H9 (cell line): ENCODE measurements at regions not wholly inside any gene's neighbourhood (a gene's known extent, or its start where the extent isn't known, plus 50 kb on each side); places are given as distances from the start of the nearest gene placed in this dataset.
A peak's percentile ranks its signal among the peaks of the same experiment; 100 is the strongest.

ENCODE experiments used
- DNase-seq: peaks from one replicate; pipeline ENCODE4 v3.0.0-alpha.2; 2017
- H2AFZ ChIP-seq: one replicate; pipeline ENCODE4 v1.6.1; 2013; ENCODE audit warnings: mild to moderate bottlenecking, low read length, control low read depth, moderate library complexity
- H2AK5ac ChIP-seq: 2 replicates; pipeline ENCODE4 v1.6.1; 2013; ENCODE audit warnings: low read length, control low read depth, mixed read lengths; ENCODE audit not compliant: insufficient read length
- H2BK120ac ChIP-seq: one replicate; pipeline ENCODE4 v1.6.1; 2013; ENCODE audit warnings: low read depth, mild to moderate bottlenecking, low read length, control low read depth, inconsistent platforms; ENCODE audit not compliant: poor library complexity, severe bottlenecking
- H2BK12ac ChIP-seq: 2 replicates; pipeline ENCODE4 v1.6.1; 2013; ENCODE audit warnings: low read length, control low read depth, mixed read lengths, low read depth; ENCODE audit not compliant: insufficient read length
- H2BK15ac ChIP-seq: 2 replicates; pipeline ENCODE4 v1.6.1; 2013; ENCODE audit warnings: low read depth, low read length, control low read depth
- H2BK20ac ChIP-seq: one replicate; pipeline ENCODE4 v1.6.1; 2013; ENCODE audit warnings: low read depth, mild to moderate bottlenecking, low read length, control low read depth, inconsistent platforms; ENCODE audit not compliant: poor library complexity, severe bottlenecking
- H2BK5ac ChIP-seq: 2 replicates; pipeline ENCODE4 v1.6.1; 2013; ENCODE audit warnings: low read length, control low read depth, mixed read lengths; ENCODE audit not compliant: insufficient read length
- H3K14ac ChIP-seq: 2 replicates; pipeline ENCODE4 v1.6.1; 2013; ENCODE audit warnings: low read length, control low read depth; ENCODE audit not compliant: insufficient read depth
- H3K18ac ChIP-seq: 2 replicates; pipeline ENCODE4 v1.6.1; 2013; ENCODE audit warnings: low read depth, mild to moderate bottlenecking, mixed read lengths, low read length, control low read depth; ENCODE audit not compliant: insufficient read length
- H3K23ac ChIP-seq: 2 replicates; pipeline ENCODE4 v1.6.1; 2013; ENCODE audit warnings: low read length, control low read depth, mixed read lengths, low read depth; ENCODE audit not compliant: insufficient read length
- H3K23me2 ChIP-seq: 2 replicates; pipeline ENCODE4 v1.6.1; 2013; ENCODE audit warnings: low read depth, mild to moderate bottlenecking, mixed read lengths, low read length, control low read depth; ENCODE audit not compliant: insufficient read length, poor library complexity, severe bottlenecking
- H3K27ac ChIP-seq: 2 replicates; pipeline ENCODE4 v1.5.1; 2013; ENCODE audit warnings: low read length, control low read depth, mixed read lengths, low read depth; ENCODE audit not compliant: insufficient read length
- H3K27me3 ChIP-seq: 2 replicates; pipeline ENCODE4 v1.6.1; 2013; ENCODE audit warnings: low read length, control low read depth, inconsistent platforms; ENCODE audit not compliant: insufficient read depth
- H3K4ac ChIP-seq: 2 replicates; pipeline ENCODE4 v1.6.1; 2013; ENCODE audit warnings: low read depth, mild to moderate bottlenecking, control low read depth, inconsistent platforms, low read length, moderate library complexity
- H3K4me1 ChIP-seq: 2 replicates; pipeline ENCODE4 v1.6.1; 2013; ENCODE audit warnings: low read length, control low read depth, inconsistent platforms; ENCODE audit not compliant: insufficient read depth
- H3K4me2 ChIP-seq: 2 replicates; pipeline ENCODE4 v1.6.1; 2013; ENCODE audit warnings: low read length, control low read depth, mixed read lengths; ENCODE audit not compliant: insufficient read length, insufficient read depth
- H3K56ac ChIP-seq: 2 replicates; pipeline ENCODE4 v1.6.1; 2013; ENCODE audit warnings: low read depth, mild to moderate bottlenecking, mixed read lengths, low read length, control low read depth; ENCODE audit not compliant: insufficient read length
- H3K79me1 ChIP-seq: 2 replicates; pipeline ENCODE4 v1.6.1; 2013; ENCODE audit warnings: low read depth, mild to moderate bottlenecking, moderate library complexity, low read length, control low read depth, inconsistent platforms; ENCODE audit not compliant: insufficient read depth, poor library complexity, severe bottlenecking
- H3K79me2 ChIP-seq: 2 replicates; pipeline ENCODE4 v1.6.1; 2013; ENCODE audit warnings: low read length, control low read depth, inconsistent platforms; ENCODE audit not compliant: insufficient read depth
- H3K9ac ChIP-seq: 2 replicates; pipeline ENCODE4 v1.6.1; 2013; ENCODE audit warnings: low read length, control low read depth, mixed read lengths; ENCODE audit not compliant: insufficient read length; ENCODE audit errors: extremely low read depth
- H3K9me3 ChIP-seq: one replicate; pipeline ENCODE4 v1.6.1; 2013; ENCODE audit warnings: low read depth, low read length, inconsistent platforms; ENCODE audit not compliant: control insufficient read depth
- H3T11ph ChIP-seq: one replicate; pipeline ENCODE4 v1.6.1; 2013; ENCODE audit warnings: mild to moderate bottlenecking, low read length, control low read depth, inconsistent platforms
- H4K20me1 ChIP-seq: one replicate; pipeline ENCODE4 v1.6.1; 2013; ENCODE audit not compliant: control insufficient read depth, insufficient read length, insufficient read depth
- H4K5ac ChIP-seq: 2 replicates; pipeline ENCODE4 v1.6.1; 2013; ENCODE audit warnings: low read depth, mild to moderate bottlenecking, mixed read lengths, low read length, control low read depth; ENCODE audit not compliant: insufficient read length
- H4K8ac ChIP-seq: replicated peaks from 2 replicates; pipeline ENCODE4 v1.6.1; 2013; ENCODE audit warnings: low read length, control low read depth, mixed read lengths, low read depth; ENCODE audit not compliant: insufficient read length
- H4K91ac ChIP-seq: 2 replicates; pipeline ENCODE4 v1.6.1; 2013; ENCODE audit warnings: low read depth, mild to moderate bottlenecking, moderate library complexity, mixed read lengths, low read length, control low read depth; ENCODE audit not compliant: insufficient read length
- H3K27ac Mint-ChIP-seq, 3 experiments: 2 replicates in 2 of 3; 3 replicates in 1 of 3; pipeline ENCODE4 v1.8.0; 2020 to 2021; ENCODE audit warnings: mixed read lengths in 3 of 3, mild to moderate bottlenecking in 1 of 3, moderate library complexity in 1 of 3
- H3K27me3 Mint-ChIP-seq: 2 replicates; pipeline ENCODE4 v1.8.0; 2021; ENCODE audit warnings: low read depth, mild to moderate bottlenecking, moderate library complexity, mixed read lengths
- H3K36me3 Mint-ChIP-seq, 3 experiments: 2 replicates in 2 of 3; 3 replicates in 1 of 3; pipeline ENCODE4 v1.8.0; 2020 to 2021; ENCODE audit warnings: low read depth in 3 of 3, mixed read lengths in 3 of 3; ENCODE audit not compliant: insufficient read depth in 1 of 3
- H3K4me1 Mint-ChIP-seq, 2 experiments: 2 replicates each; pipeline ENCODE4 v1.8.0; 2020; ENCODE audit warnings: mixed read lengths in 2 of 2
- H3K4me3 Mint-ChIP-seq, 2 experiments: 2 replicates in 1 of 2; 3 replicates in 1 of 2; pipeline ENCODE4 v1.8.0; 2020 to 2021; ENCODE audit warnings: mild to moderate bottlenecking in 2 of 2, mixed read lengths in 2 of 2, moderate library complexity in 1 of 2
- H3K9me3 Mint-ChIP-seq, 2 experiments: 2 replicates in 1 of 2; 3 replicates in 1 of 2; pipeline ENCODE4 v1.8.0; 2020; ENCODE audit warnings: mild to moderate bottlenecking in 2 of 2, mixed read lengths in 2 of 2, moderate library complexity in 1 of 2
- WGBS: extraction: QIAGEN DNeasy Blood & Tissue Kit; methylation state at CpG from one replicate; pipeline ENCODE4 v1.1.7; 2013; ENCODE audit warnings: missing lambda C conversion rate, low lambda C conversion rate, mixed read lengths; ENCODE audit not compliant: insufficient read length; ENCODE audit errors: extremely low coverage; 5-methylcytosine and 5-hydroxymethylcytosine counted together
- TF ChIP-seq, protein P1 (sequence below): fragments of 200-600 bp; sonication (generic); conservative IDR thresholded peaks from 3 replicates; pipeline ENCODE4 v1.8.0; 2021; ENCODE audit warnings: antibody characterized with exemption, mild to moderate bottlenecking

DNA sequence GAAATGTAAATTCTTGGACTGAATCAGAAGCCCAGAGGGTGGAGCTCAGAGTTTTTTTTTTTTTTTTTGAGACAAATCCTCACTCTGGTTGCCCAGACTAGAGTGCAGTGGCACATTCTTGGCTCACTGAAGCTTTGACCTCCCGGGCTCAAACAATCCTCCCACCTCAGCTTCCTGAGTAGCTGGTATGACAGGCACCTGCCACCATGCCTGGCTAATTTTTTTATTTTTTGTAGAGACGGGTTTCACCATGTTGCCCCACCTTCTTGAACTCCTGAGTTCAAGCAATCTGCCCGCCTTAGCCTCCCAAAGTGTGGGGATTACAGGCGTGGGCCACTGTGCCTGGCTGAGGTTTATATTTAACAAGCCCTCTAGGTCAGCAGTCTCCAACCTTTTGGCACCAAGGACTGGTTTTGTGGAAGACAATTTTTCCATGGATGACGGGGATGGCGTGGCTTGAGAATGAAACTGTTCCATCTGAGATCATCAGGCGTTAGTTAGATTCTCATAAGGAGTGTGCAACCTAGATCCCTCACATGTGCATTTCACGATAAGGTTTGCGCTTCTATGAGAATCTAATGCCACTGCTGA lies 76.7 kb downstream of the FHIP1A start:
- Histone ChIP-seq H3K9ac (no peak overlapping the region), H2BK20ac (no peak overlapping the region), H3K79me2 (peaks cover 3% of the 10 kb centered on the region), H3K18ac (peak overlapping the region; percentile 75), H3K14ac (no peak overlapping the region), H2BK12ac (peak overlapping the region; percentile 90), H4K8ac (no peak overlapping the region), H3K9me3 (no peaks in the 10 kb centered on the region), H2BK15ac (no peak overlapping the region), H4K20me1 (no peaks in the 10 kb centered on the region), H3K27ac (peak overlapping the region; percentile 76), H3K27me3 (no peaks in the 10 kb centered on the region), H4K91ac (no peak overlapping the region), H3T11ph (no peak overlapping the region), H3K4me1 (peaks cover 15% of the 10 kb centered on the region), H3K56ac (no peak overlapping the region), H3K23ac (no peak overlapping the region), H3K23me2 (no peaks in the 10 kb centered on the region), H2AK5ac (no peak overlapping the region), H2BK120ac (no peak overlapping the region), H3K4ac (no peak overlapping the region), H3K79me1 (no peaks in the 10 kb centered on the region), H2BK5ac (peak overlapping the region; percentile 77), H4K5ac (no peak overlapping the region), H3K4me2 (no peak overlapping the region), H2AFZ (no peak overlapping the region)
- TF ChIP-seq, protein P1, sequence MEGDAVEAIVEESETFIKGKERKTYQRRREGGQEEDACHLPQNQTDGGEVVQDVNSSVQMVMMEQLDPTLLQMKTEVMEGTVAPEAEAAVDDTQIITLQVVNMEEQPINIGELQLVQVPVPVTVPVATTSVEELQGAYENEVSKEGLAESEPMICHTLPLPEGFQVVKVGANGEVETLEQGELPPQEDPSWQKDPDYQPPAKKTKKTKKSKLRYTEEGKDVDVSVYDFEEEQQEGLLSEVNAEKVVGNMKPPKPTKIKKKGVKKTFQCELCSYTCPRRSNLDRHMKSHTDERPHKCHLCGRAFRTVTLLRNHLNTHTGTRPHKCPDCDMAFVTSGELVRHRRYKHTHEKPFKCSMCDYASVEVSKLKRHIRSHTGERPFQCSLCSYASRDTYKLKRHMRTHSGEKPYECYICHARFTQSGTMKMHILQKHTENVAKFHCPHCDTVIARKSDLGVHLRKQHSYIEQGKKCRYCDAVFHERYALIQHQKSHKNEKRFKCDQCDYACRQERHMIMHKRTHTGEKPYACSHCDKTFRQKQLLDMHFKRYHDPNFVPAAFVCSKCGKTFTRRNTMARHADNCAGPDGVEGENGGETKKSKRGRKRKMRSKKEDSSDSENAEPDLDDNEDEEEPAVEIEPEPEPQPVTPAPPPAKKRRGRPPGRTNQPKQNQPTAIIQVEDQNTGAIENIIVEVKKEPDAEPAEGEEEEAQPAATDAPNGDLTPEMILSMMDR, result no peak
- Mint-ChIP-seq H3K27me3 (no peaks in the 10 kb centered on the region), H3K9me3 (peaks cover 0 to 7% of the 10 kb centered on the region in 2 experiments; a peak in 2 of 5 replicates), H3K4me3 (no peak overlapping the region), H3K4me1 (peaks cover 67% of the 10 kb centered on the region in 2 experiments), H3K36me3 (peaks cover 4 to 12% (median 10%) of the 10 kb centered on the region in 3 experiments), H3K27ac (peak overlapping the region; percentile 54 to 98 (median 97); a peak in 5 of 7 replicates)
- WGBS, result no CpG with 5 or more reads among the region's 9 CpGs
- DNase-seq, result peak; percentile 37
